ENCODE measurements at regions not wholly inside any gene's neighbourhood (a gene's known extent, or its start where the extent isn't known, plus 50 kb on each side); places are given as distances from the start of the nearest gene placed in this dataset.

DNA sequence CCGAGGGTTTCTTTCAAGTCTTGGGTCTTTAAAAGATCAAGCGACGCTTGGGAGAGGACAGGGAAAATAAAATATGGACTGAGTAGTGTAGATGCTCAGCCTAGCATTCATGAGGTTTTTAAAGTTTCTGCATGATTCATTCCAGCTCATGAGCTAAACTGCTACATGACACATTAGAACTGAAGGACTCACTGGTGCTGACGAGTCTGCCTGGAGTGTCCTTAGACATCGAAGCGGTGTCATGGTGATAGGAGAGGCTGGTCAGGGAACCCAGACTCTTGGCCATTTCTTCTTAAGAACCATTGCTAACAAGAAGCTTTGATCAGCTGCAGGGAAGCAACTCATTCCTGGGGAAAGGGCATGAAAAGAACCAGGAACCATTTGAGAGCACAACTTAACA, 158.6 kb downstream of the TRIML1 start:
- no peak for ATAC-seq
- DNase-seq: no peak
- Mint-ChIP-seq H3K4me3 (no peak overlapping the region), H3K36me3 (ENCODE audit: low read depth) (no peaks in the 10 kb centered on the region), H3K4me1 (no peaks in the 10 kb centered on the region), H3K27me3 (no peaks in the 10 kb centered on the region), H3K27ac (no peak overlapping the region)
- H3K9me3 ChIP-seq (ENCODE audit: control insufficient read depth, low read length, poor library complexity, severe bottlenecking): no peaks in the 10 kb centered on the region

DNA sequence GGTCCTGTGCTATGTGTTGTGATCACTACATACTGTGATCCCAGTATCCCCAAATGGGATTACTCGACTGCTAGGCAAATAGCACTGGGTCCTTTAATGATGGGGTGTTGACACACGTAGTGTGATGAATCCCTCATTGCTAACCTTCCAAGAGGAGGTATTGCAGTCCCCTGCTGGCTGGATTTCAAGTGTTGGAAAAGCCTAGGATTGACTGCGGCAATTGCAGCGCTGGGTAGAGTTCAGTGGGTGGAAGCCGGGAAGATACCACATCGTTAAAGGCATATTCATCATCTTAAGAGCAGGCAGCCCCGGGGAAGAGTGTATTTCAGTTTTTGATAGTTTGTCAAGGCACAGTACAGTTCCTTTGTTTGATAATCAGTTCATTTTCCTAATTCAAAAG, 159.9 kb downstream of the TRIML1 start:
- no peaks in the 10 kb centered on the region for H3K27me3 Mint-ChIP-seq

DNA sequence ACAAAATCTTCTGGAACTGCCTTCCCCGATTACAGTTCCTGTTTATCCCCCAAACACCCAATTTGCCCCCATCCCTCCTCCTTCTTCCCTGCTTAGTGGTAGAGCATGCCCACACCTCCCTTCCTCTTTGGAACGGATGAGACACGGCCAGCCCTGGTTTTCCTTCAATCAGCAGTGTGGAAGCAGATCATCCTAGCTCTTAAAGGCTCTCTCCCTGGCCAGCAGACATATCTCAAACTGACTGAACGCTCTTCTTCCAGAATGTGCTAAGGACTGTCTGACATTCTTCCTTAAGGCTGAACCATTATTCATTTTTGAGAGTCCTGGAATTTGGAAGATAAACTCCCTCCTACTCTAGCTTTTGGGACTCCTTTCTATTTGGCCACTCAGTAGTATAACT, 161.1 kb downstream of the TRIML1 start:
- no peaks in the 10 kb centered on the region for H3K4me1 Mint-ChIP-seq
- H3K27ac Mint-ChIP-seq: no peak overlapping the region
- H3K36me3 Mint-ChIP-seq (ENCODE audit: low read depth): no peaks in the 10 kb centered on the region
- DNase-seq: no peak
- ATAC-seq: no peak
- no peak overlapping the region for H3K4me3 Mint-ChIP-seq
- H3K27me3 Mint-ChIP-seq: no peaks in the 10 kb centered on the region
- no peaks in the 10 kb centered on the region for H3K9me3 ChIP-seq (ENCODE audit: control insufficient read depth, low read length, poor library complexity, severe bottlenecking)

More for the DNA sequence above, 159.9 kb downstream of the TRIML1 start:
- H3K27ac Mint-ChIP-seq: no peak overlapping the region
- no peaks in the 10 kb centered on the region for H3K36me3 Mint-ChIP-seq (ENCODE audit: low read depth)
- DNase-seq: no peak
- H3K9me3 ChIP-seq (ENCODE audit: control insufficient read depth, low read length, poor library complexity, severe bottlenecking): no peaks in the 10 kb centered on the region
- H3K4me3 Mint-ChIP-seq: no peak overlapping the region
- ATAC-seq: no peak
- H3K4me1 Mint-ChIP-seq: no peaks in the 10 kb centered on the region

DNA sequence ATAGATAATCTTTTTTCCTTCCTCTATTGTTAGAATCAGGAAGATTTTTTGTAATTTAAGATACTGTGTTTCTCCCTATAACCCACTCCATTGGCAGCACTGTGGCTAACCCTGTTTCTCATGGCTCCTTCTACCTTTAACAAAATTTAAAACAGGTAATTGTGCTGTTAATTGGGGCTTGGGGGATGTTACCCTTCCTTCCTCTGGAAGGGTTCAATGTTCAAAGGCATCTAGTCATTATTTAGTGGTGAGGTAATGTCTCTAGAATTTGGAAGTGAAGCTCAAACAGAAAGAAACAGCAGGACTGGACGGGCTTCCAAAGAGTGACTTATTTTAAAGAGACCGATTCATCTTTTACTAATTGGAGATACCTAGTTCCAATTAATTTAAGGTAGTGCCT, 166.4 kb downstream of the TRIML1 start:
- no peaks in the 10 kb centered on the region for H3K36me3 Mint-ChIP-seq (ENCODE audit: low read depth)
- no peaks in the 10 kb centered on the region for H3K4me1 Mint-ChIP-seq
- ATAC-seq (no peak), DNase-seq (no peak)
- no peak overlapping the region for H3K4me3 Mint-ChIP-seq
- H3K9me3 ChIP-seq (ENCODE audit: control insufficient read depth, low read length, poor library complexity, severe bottlenecking): no peaks in the 10 kb centered on the region
- no peaks in the 10 kb centered on the region for H3K27me3 Mint-ChIP-seq
- no peak overlapping the region for H3K27ac Mint-ChIP-seq

DNA sequence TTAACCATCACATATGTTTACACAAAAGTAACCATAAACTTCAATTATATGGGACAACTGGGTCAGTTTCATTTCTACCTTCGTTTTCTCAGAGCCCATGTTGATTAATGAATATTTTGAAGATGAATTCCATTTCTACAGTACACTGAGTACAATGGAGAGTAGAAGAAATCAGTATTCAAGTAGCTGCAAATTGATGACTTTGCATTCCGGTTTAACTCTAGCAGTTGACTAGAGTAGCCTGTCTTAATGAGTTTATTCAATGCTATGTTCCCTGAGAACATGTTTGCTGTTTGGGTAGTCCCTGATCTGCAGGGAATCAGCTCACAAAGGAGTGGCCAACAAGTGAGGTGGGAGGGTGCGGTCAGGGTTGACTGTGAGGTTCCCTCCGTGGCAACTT, 168.3 kb downstream of the TRIML1 start:
- H3K4me1 Mint-ChIP-seq: no peaks in the 10 kb centered on the region
- no peaks in the 10 kb centered on the region for H3K27me3 Mint-ChIP-seq
- ATAC-seq (no peak), DNase-seq (no peak)
- H3K27ac Mint-ChIP-seq: no peak overlapping the region
- no peaks in the 10 kb centered on the region for H3K9me3 ChIP-seq (ENCODE audit: control insufficient read depth, low read length, poor library complexity, severe bottlenecking)
- no peak overlapping the region for H3K4me3 Mint-ChIP-seq
- H3K36me3 Mint-ChIP-seq (ENCODE audit: low read depth): no peaks in the 10 kb centered on the region

DNA sequence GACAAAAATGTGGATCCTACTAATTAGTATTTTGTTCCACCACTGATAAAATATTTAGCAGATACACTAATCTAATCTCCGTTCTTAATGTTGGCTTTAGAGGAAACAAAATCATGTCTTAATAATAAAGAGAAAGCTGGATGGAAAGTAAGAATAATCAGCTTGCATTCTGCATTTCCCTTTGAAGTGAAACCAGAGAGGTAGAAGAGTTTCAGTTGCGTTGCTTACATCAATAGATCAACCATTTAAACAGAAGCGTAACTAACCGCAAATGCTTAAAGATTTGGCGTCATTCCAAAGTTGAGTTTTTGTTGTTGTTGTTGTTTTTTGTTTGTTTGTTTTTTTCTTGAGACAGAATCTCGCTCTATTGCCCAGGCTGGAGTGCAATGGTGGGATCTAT, 168.9 kb downstream of the TRIML1 start:
- H3K36me3 Mint-ChIP-seq (ENCODE audit: low read depth): no peaks in the 10 kb centered on the region
- no peak overlapping the region for H3K27ac Mint-ChIP-seq
- H3K4me3 Mint-ChIP-seq: no peak overlapping the region
- ATAC-seq (no peak), DNase-seq (no peak)
- no peaks in the 10 kb centered on the region for H3K9me3 ChIP-seq (ENCODE audit: control insufficient read depth, low read length, poor library complexity, severe bottlenecking)
- no peaks in the 10 kb centered on the region for H3K27me3 Mint-ChIP-seq
- H3K4me1 Mint-ChIP-seq: no peaks in the 10 kb centered on the region

DNA sequence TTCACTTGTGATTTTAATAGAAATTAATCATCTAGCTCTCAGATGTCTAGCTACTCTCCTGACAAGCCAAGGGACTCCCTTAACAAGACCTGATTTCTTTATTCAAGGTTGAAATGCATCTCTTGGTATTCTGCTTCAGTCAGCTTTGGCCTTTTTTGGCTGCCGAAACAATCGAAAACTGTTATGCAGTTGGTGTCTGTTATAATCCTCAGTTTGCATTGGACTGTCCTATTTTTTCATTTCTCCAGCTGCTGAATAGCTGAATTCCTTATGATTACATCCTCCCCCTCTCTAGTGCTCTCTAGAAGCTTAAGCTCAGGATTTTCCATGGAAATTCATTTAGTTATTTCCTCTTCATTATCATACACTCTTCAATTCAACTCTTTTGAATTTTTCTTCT, 177.2 kb downstream of the TRIML1 start:
- H3K36me3 Mint-ChIP-seq (ENCODE audit: low read depth): no peaks in the 10 kb centered on the region
- no peak overlapping the region for H3K27ac Mint-ChIP-seq
- DNase-seq (no peak), ATAC-seq (no peak)
- H3K27me3 Mint-ChIP-seq: no peaks in the 10 kb centered on the region
- no peaks in the 10 kb centered on the region for H3K9me3 ChIP-seq (ENCODE audit: control insufficient read depth, low read length, poor library complexity, severe bottlenecking)
- H3K4me3 Mint-ChIP-seq: no peak overlapping the region
- H3K4me1 Mint-ChIP-seq: no peaks in the 10 kb centered on the region

DNA sequence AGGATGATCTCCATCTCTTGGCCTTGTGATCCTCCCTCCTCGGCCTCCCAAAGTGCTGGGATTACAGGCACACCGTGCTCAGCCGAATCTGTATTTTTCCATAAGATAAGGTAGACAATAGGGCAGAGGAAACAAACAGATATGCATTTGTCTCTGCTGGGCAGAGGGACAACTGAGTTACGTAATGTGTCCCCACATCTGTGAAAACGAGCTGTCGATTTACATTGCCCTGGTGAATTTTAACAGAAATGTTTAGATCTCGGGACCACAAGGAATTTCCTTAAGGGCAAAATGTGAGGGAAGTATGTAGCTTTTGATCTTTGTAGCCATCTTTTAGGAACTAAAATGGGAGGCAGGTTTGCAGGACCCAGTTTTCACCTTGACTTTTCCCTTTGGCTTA, 189.7 kb downstream of the TRIML1 start:
- Mint-ChIP-seq H3K27me3 (no peaks in the 10 kb centered on the region), H3K27ac (no peak overlapping the region), H3K36me3 (ENCODE audit: low read depth) (no peaks in the 10 kb centered on the region), H3K4me1 (no peaks in the 10 kb centered on the region), H3K4me3 (no peak overlapping the region)
- no peak for DNase-seq
- H3K9me3 ChIP-seq (ENCODE audit: control insufficient read depth, low read length, poor library complexity, severe bottlenecking): no peaks in the 10 kb centered on the region
- no peak for ATAC-seq

DNA sequence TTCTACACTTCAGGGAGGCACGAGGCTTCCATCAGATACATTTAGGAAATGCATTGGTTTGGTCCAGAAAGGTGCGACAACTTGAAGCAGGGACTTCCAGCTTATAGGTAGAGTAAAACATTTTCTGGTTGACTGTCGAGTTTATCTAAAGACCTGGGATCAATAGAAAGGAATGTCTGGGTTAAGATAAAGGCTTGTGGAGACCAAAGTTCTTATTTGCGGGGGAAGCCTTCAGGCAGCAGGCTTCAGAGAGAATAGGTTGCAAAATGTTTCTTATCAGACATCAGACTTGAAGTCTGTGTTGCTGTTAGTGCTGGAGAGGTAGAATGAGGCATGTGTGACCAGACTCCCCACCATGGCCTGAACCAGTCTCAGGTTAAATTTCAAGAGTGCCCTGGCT, 190.3 kb downstream of the TRIML1 start:
- H3K9me3 ChIP-seq (ENCODE audit: control insufficient read depth, low read length, poor library complexity, severe bottlenecking): peaks cover 2% of the 10 kb centered on the region
- no peak for ATAC-seq
- Mint-ChIP-seq H3K27ac (no peak overlapping the region), H3K27me3 (no peaks in the 10 kb centered on the region), H3K4me1 (no peaks in the 10 kb centered on the region), H3K36me3 (ENCODE audit: low read depth) (no peaks in the 10 kb centered on the region), H3K4me3 (no peak overlapping the region)
- no peak for DNase-seq

DNA sequence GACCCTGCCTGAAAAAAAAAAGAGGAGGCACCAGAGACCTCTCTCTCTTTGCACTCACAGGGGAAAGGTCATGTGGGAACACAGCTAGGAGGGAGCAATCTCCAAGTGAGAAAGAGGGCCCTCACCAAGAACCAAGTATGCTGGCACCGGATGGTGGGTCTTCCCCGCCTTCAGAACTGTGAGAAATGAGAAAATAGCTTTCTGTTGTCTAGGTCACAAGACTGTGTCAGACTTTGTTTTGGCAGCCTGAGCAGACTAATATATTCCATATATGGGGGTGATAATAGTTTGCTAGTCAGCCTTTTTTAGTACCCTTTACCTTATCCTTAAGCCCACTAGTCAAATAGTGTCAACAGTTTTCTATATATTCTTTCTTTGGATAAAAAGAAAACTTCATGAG, 193.0 kb downstream of the TRIML1 start:
- no peak overlapping the region for H3K4me3 Mint-ChIP-seq
- DNase-seq (no peak), ATAC-seq (no peak)
- H3K27ac Mint-ChIP-seq: no peak overlapping the region
- H3K9me3 ChIP-seq (ENCODE audit: control insufficient read depth, low read length, poor library complexity, severe bottlenecking): peaks cover 3% of the 10 kb centered on the region
- no peaks in the 10 kb centered on the region for H3K4me1 Mint-ChIP-seq
- no peaks in the 10 kb centered on the region for H3K27me3 Mint-ChIP-seq
- no peaks in the 10 kb centered on the region for H3K36me3 Mint-ChIP-seq (ENCODE audit: low read depth)

DNA sequence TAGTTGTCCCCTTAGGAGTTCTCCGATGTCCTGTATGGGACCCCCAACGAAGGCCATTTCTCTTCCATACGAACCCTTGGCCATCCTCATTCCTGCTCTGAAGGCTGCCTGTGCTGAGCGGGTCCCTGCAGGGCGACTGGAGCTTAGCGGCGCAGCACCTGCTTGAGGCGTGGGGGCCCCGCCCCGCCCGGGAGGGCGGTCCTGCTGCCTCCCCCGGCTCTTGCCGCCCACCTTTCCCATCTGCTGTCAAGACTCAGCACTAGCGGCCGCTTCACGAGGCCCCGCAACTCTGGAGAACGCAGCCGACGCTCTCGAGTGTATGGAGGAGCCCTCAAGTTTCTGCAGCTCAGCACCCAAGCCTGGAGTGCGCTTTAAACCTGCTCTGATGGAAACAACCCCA, 197.7 kb downstream of the TRIML1 start:
- H3K9me3 ChIP-seq (ENCODE audit: control insufficient read depth, low read length, poor library complexity, severe bottlenecking): peaks cover 3% of the 10 kb centered on the region
- Mint-ChIP-seq H3K27ac (no peak overlapping the region), H3K27me3 (no peaks in the 10 kb centered on the region), H3K36me3 (ENCODE audit: low read depth) (no peaks in the 10 kb centered on the region), H3K4me3 (no peak overlapping the region), H3K4me1 (no peaks in the 10 kb centered on the region)
- ATAC-seq: no peak
- DNase-seq: no peak

DNA sequence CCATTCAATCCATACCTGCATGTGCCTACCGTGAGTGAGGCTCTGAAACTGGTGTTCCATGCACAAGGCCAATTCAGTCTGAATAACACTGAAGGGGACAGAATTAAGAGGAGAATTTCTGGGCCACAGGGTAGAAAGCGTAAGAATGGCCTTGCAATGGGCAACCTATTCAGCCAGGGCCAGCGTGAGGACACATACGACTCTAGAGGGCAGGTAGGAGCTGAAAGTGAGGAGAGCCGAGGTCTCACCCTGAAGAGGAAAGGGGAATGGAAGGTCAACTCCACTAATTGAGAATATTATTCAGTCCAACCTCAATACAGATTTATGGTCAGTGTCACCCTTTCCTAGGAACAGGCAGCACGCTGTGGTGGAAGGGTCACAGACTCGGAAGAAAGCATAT, 202.2 kb downstream of the TRIML1 start:
- no peaks in the 10 kb centered on the region for H3K27me3 Mint-ChIP-seq
- no peaks in the 10 kb centered on the region for H3K9me3 ChIP-seq (ENCODE audit: control insufficient read depth, low read length, poor library complexity, severe bottlenecking)
- H3K27ac Mint-ChIP-seq: no peak overlapping the region
- H3K4me1 Mint-ChIP-seq: no peaks in the 10 kb centered on the region
- DNase-seq: no peak
- no peaks in the 10 kb centered on the region for H3K36me3 Mint-ChIP-seq (ENCODE audit: low read depth)
- ATAC-seq: no peak
- H3K4me3 Mint-ChIP-seq: no peak overlapping the region

DNA sequence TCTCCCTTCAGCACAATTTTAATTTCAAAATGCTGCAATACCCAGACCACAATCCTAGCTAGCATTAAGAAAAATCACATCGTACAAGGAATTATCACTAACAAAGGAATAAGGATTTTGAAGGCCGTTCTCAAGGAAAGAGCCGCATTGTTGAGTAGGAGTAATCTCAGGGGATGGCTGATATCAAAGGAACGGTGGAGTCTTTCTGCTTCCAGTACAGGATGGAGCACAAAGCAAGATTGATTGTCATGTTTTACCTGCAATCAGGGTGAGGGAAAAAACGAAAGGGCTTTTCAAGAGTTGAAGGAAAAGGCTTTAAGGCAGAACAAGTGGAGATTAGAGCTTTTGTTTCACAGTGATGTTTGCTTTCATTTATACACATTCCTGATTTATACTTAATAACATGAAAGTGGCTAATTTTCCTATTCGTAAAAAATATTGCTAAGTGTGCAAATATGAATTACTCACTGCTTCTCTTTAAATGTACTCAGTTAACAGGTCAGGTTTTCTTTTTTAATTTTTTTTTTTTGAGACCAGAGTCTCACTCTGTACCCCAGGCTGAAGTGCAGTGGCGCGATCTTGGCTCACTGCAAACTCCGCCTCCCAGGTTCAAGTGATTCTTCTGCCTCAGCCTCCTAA, 207.0 kb downstream of the TRIML1 start:
- H3K4me3 Mint-ChIP-seq: no peak overlapping the region
- no peak overlapping the region for H3K27ac Mint-ChIP-seq
- H3K27me3 Mint-ChIP-seq: no peaks in the 10 kb centered on the region
- no peak for ATAC-seq
- H3K4me1 Mint-ChIP-seq: no peaks in the 10 kb centered on the region
- no peak for DNase-seq
- no peaks in the 10 kb centered on the region for H3K9me3 ChIP-seq (ENCODE audit: control insufficient read depth, low read length, poor library complexity, severe bottlenecking)
- H3K36me3 Mint-ChIP-seq (ENCODE audit: low read depth): no peaks in the 10 kb centered on the region

DNA sequence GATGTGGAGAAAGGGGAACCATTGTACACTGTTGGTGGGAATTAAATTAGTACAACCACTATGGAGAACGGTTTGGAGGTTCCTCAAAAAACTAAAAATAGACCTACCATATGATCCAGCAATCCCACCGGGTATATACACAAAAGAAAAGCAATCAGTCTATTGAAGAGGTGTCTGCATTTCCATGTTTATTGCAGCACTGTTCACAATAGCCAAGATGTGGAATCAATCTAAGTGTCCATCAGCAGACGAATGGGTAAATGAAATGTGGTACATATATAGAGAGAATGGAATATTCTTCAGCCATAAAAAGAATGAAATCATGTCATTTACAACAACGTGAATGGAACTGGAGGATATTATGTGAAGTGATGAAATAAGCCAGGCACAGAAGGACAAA, 208.1 kb downstream of the TRIML1 start:
- ATAC-seq (no peak), DNase-seq (no peak)
- Mint-ChIP-seq H3K4me3 (no peak overlapping the region), H3K36me3 (ENCODE audit: low read depth) (no peaks in the 10 kb centered on the region), H3K27me3 (no peaks in the 10 kb centered on the region), H3K4me1 (no peaks in the 10 kb centered on the region), H3K27ac (no peak overlapping the region)
- no peaks in the 10 kb centered on the region for H3K9me3 ChIP-seq (ENCODE audit: control insufficient read depth, low read length, poor library complexity, severe bottlenecking)

Measured in T-helper 17 cell (primary cell).